Breast epithelium (tissue), 3 donors: ENCODE measurements at regions not wholly inside any gene's neighbourhood (a gene's known extent, or its start where the extent isn't known, plus 50 kb on each side); places are given as distances from the start of the nearest gene placed in this dataset.

ENCODE experiments used
- POLR2A ChIP-seq: fragments of 450-650 bp; IDR thresholded peaks from one replicate; pipeline ENCODE4 v1.6.1; 2016; ENCODE audit warnings: antibody characterized with exemption, mild to moderate bottlenecking, moderate library complexity
- POLR2AphosphoS5 ChIP-seq, 3 donors: sonication (generic); formaldehyde crosslinking; IDR thresholded peaks; one replicate each; pipeline ENCODE4 v1.6.1; 2017; ENCODE audit warnings: antibody characterized with exemption in 3 of 3

GRCh38 chr11:80024119-80024518 is 583.3 kb upstream of the TENM4 start:
- TF ChIP-seq POLR2A = no peak
- TF ChIP-seq POLR2AphosphoS5 (IDR thresholded peaks at IDR 0.05) = no peak
